ENCODE measurements at regions not wholly inside any gene's neighbourhood (a gene's known extent, or its start where the extent isn't known, plus 50 kb on each side); places are given as distances from the start of the nearest gene placed in this dataset.

GRCh38 chr1:168960595-168960994 is 145.9 kb upstream of the ATP1B1 start:
- Mint-ChIP-seq H3K27ac (no peak overlapping the region), H3K36me3 (ENCODE audit: low read depth) (no peaks in the 10 kb centered on the region), H3K27me3 (ENCODE audit: low read depth) (peaks cover 7% of the 10 kb centered on the region), H3K4me1 (ENCODE audit: low read depth) (no peaks in the 10 kb centered on the region), H3K9me3 (ENCODE audit: insufficient read depth) (no peaks in the 10 kb centered on the region), H3K4me3 (no peak overlapping the region)
- ChIA-PET POLR2A (no interaction called here), CTCF (no interaction called here)
- no peak for DNase-seq
- no peak for ATAC-seq

DNA sequence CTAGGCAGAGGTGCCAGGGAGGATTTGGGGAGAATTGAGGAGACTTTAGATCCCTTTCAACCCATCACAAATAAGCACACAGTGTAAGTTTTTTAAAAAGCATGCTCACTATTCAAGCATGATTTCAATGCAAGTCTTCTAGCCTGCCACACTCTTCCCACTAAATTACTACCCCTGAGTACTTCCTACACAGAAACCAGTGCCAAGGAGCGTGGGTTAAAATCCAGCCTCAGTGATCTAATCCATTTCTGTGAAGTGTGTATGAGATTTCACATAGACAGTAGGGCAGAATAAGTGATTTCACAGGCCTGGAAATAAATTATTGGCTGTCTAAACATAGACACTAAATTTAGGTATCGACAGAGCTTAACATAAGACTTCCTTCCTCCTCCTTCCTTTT is 142.9 kb upstream of the ATP1B1 start:
- Mint-ChIP-seq H3K27ac (no peak overlapping the region), H3K4me1 (ENCODE audit: low read depth) (no peaks in the 10 kb centered on the region), H3K9me3 (ENCODE audit: insufficient read depth) (no peaks in the 10 kb centered on the region), H3K36me3 (ENCODE audit: low read depth) (no peaks in the 10 kb centered on the region), H3K4me3 (no peak overlapping the region), H3K27me3 (ENCODE audit: low read depth) (peaks cover 4% of the 10 kb centered on the region)
- no peak for ATAC-seq
- POLR2A ChIA-PET: no interaction called here
- CTCF ChIA-PET: no interaction called here
- DNase-seq: no peak

- Mint-ChIP-seq H3K36me3 (ENCODE audit: low read depth) (no peaks in the 10 kb centered on the region), H3K4me1 (ENCODE audit: low read depth) (no peaks in the 10 kb centered on the region), H3K4me3 (no peak overlapping the region), H3K9me3 (ENCODE audit: insufficient read depth) (no peaks in the 10 kb centered on the region), H3K27me3 (ENCODE audit: low read depth) (peaks cover 4% of the 10 kb centered on the region), H3K27ac (no peak overlapping the region)
- no peak for ATAC-seq
- ChIA-PET CTCF (no interaction called here), POLR2A (no interaction called here)
- no peak for DNase-seq
Observed at GRCh38 chr1:168964478-168964877, 142.0 kb upstream of the ATP1B1 start.

DNA sequence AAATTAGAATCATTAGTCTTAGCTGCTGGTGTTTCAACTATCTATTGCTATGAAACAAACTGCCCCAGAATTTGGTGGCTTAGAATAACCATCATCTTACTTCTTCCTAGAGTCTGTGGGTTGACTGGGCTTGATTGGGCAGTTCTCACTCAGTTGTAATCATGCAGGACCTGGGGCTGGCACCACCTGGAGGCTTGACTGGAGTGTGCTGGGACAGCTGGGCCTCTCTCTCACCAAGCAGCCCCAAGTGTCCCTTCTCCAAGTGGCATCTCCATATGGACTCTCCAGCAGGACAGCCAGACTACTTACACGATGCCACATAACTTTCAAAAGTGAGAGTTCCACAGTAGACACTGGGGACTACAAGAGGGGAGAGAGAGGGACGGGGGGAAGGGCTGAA is 140.3 kb upstream of the ATP1B1 start:
- Mint-ChIP-seq H3K4me3 (no peak overlapping the region), H3K4me1 (ENCODE audit: low read depth) (no peaks in the 10 kb centered on the region), H3K27me3 (ENCODE audit: low read depth) (peaks cover 4% of the 10 kb centered on the region), H3K36me3 (ENCODE audit: low read depth) (no peaks in the 10 kb centered on the region), H3K27ac (no peak overlapping the region), H3K9me3 (ENCODE audit: insufficient read depth) (no peaks in the 10 kb centered on the region)
- DNase-seq: no peak
- ChIA-PET POLR2A (no interaction called here), CTCF (no interaction called here)
- no peak for ATAC-seq

DNA sequence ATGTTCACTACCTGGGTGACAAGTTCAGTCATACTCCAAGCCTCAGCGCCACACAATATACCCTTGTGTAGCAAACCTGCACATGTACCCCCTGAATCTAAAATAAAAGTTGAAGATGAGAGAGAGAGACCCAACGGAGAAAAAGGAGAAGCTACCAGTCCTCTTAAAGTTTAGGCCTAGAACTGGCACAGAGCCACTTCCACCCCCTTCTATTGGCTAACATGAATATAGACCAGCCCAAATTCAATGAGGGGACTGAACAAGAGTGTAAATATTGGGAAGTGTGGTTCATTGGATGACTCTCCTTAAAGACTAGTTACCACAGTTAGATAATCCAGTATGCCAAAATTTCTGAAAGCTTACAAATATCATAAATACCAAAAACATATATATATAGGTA is 139.9 kb upstream of the ATP1B1 start:
- POLR2A ChIA-PET: no interaction called here
- Mint-ChIP-seq H3K9me3 (ENCODE audit: insufficient read depth) (no peaks in the 10 kb centered on the region), H3K27me3 (ENCODE audit: low read depth) (peaks cover 4% of the 10 kb centered on the region), H3K4me1 (ENCODE audit: low read depth) (no peaks in the 10 kb centered on the region), H3K36me3 (ENCODE audit: low read depth) (no peaks in the 10 kb centered on the region), H3K27ac (no peak overlapping the region), H3K4me3 (no peak overlapping the region)
- no peak for ATAC-seq
- no peak for DNase-seq
- CTCF ChIA-PET: no interaction called here

GRCh38 chr1:168970926-168971659 is 135.4 kb upstream of the ATP1B1 start:
- DNase-seq (no peak), ATAC-seq (no peak)
- Mint-ChIP-seq H3K36me3 (ENCODE audit: low read depth) (no peaks in the 10 kb centered on the region), H3K27me3 (ENCODE audit: low read depth) (peaks cover 4% of the 10 kb centered on the region), H3K9me3 (ENCODE audit: insufficient read depth) (no peaks in the 10 kb centered on the region), H3K27ac (no peak overlapping the region), H3K4me3 (no peak overlapping the region), H3K4me1 (ENCODE audit: low read depth) (no peaks in the 10 kb centered on the region)
- ChIA-PET CTCF (interaction anchor here (1.0 kb wide), 1 partner anchor 10 kb away, joined by 3 read pairs; no protein-coding TSS in a partner anchor), POLR2A (no interaction called here)

- DNase-seq: no peak
- no peak overlapping the region for H3K27ac Mint-ChIP-seq
- no peak overlapping the region for H3K4me3 Mint-ChIP-seq
- no peaks in the 10 kb centered on the region for H3K36me3 Mint-ChIP-seq (ENCODE audit: low read depth)
- no peaks in the 10 kb centered on the region for H3K4me1 Mint-ChIP-seq (ENCODE audit: low read depth)
- no peak for ATAC-seq
- no peaks in the 10 kb centered on the region for H3K9me3 Mint-ChIP-seq (ENCODE audit: insufficient read depth)
- peaks cover 4% of the 10 kb centered on the region for H3K27me3 Mint-ChIP-seq (ENCODE audit: low read depth)
- ChIA-PET CTCF (no interaction called here), POLR2A (no interaction called here)
Observed at GRCh38 chr1:168972225-168972624, 134.3 kb upstream of the ATP1B1 start.

DNA sequence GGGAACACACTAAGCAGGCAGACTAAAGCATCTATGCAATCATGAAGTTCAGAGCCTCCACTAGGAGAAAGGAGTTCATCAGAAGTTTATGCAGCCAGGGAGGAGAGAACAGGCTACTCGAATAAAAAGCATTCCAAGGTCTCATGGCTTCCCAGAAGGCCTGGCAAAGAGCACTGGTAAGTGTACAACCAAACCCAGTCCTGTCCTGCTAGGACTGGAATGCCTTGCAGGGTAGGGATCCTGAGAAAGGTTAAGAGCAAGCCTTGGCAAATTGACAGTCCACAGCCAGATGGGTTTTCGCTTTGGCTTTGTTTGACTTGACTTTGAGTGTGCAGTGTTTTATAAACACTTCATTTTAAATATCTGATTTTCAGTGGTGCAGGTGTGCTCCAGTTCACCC is 133.6 kb upstream of the ATP1B1 start:
- Mint-ChIP-seq H3K36me3 (ENCODE audit: low read depth) (no peaks in the 10 kb centered on the region), H3K27ac (no peak overlapping the region), H3K4me1 (ENCODE audit: low read depth) (no peaks in the 10 kb centered on the region), H3K27me3 (ENCODE audit: low read depth) (peaks cover 4% of the 10 kb centered on the region), H3K4me3 (no peak overlapping the region), H3K9me3 (ENCODE audit: insufficient read depth) (no peaks in the 10 kb centered on the region)
- ChIA-PET CTCF (no interaction called here), POLR2A (no interaction called here)
- DNase-seq (no peak), ATAC-seq (no peak)

GRCh38 chr1:168974117-168974516 is 132.4 kb upstream of the ATP1B1 start:
- H3K27ac Mint-ChIP-seq: no peak overlapping the region
- DNase-seq (no peak), ATAC-seq (no peak)
- no peaks in the 10 kb centered on the region for H3K9me3 Mint-ChIP-seq (ENCODE audit: insufficient read depth)
- H3K36me3 Mint-ChIP-seq (ENCODE audit: low read depth): no peaks in the 10 kb centered on the region
- POLR2A ChIA-PET: no interaction called here
- no peak overlapping the region for H3K4me3 Mint-ChIP-seq
- H3K4me1 Mint-ChIP-seq (ENCODE audit: low read depth): no peaks in the 10 kb centered on the region
- H3K27me3 Mint-ChIP-seq (ENCODE audit: low read depth): no peaks in the 10 kb centered on the region
- CTCF ChIA-PET: no interaction called here

DNA sequence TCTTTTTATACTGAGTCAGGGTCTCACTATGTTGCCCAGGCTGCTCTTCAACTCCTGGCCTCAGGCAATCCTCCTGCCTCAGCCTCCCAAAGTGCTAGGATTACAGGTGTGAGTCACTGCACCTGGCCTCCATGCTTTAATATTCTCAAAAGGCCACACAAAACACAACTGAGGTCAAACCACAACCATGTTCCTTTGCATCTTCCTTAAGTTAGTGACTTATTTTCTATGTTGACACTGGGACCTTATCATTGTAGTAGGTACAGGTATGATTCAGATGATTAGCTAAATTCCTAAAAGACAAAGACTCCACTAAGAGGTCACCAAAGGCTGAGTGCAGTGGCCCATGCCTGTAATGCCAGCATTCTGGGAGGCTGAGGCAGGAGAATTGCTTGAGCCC is 131.9 kb upstream of the ATP1B1 start:
- Mint-ChIP-seq H3K27ac (no peak overlapping the region), H3K36me3 (ENCODE audit: low read depth) (no peaks in the 10 kb centered on the region), H3K9me3 (ENCODE audit: insufficient read depth) (no peaks in the 10 kb centered on the region), H3K4me1 (ENCODE audit: low read depth) (no peaks in the 10 kb centered on the region), H3K4me3 (no peak overlapping the region), H3K27me3 (ENCODE audit: low read depth) (no peaks in the 10 kb centered on the region)
- ChIA-PET CTCF (no interaction called here), POLR2A (no interaction called here)
- ATAC-seq (no peak), DNase-seq (no peak)

GRCh38 chr1:168976267-168976666 is 130.2 kb upstream of the ATP1B1 start:
- POLR2A ChIA-PET: no interaction called here
- peaks cover 2% of the 10 kb centered on the region for H3K27me3 Mint-ChIP-seq (ENCODE audit: low read depth)
- ATAC-seq: no peak
- DNase-seq: no peak
- H3K4me3 Mint-ChIP-seq: no peak overlapping the region
- H3K27ac Mint-ChIP-seq: no peak overlapping the region
- H3K9me3 Mint-ChIP-seq (ENCODE audit: insufficient read depth): no peaks in the 10 kb centered on the region
- no peaks in the 10 kb centered on the region for H3K4me1 Mint-ChIP-seq (ENCODE audit: low read depth)
- no peaks in the 10 kb centered on the region for H3K36me3 Mint-ChIP-seq (ENCODE audit: low read depth)
- CTCF ChIA-PET: no interaction called here

DNA sequence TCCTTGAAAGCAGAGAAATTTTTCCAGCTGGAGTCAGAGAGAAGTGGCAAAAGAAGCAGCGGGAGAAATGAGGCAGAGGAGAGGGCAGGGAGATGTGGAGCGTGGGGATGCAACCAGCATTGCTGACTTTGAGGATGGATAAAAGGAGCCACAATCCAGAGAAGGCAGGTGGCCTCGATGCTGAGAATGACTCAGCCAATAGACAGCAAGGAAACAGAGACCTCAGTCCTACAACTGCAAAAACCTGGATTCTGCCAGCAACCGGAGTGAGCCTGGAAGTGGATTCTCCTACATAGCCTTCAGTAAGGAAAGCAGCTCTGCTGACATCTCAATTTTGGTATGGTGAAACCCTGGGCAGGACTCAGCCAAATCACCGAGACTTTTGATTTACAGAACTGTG is 128.9 kb upstream of the ATP1B1 start:
- ATAC-seq: no peak
- CTCF ChIA-PET: no interaction called here
- no peak for DNase-seq
- Mint-ChIP-seq H3K4me1 (ENCODE audit: low read depth) (no peaks in the 10 kb centered on the region), H3K4me3 (no peak overlapping the region), H3K27me3 (ENCODE audit: low read depth) (peaks cover 2% of the 10 kb centered on the region), H3K27ac (no peak overlapping the region), H3K36me3 (ENCODE audit: low read depth) (no peaks in the 10 kb centered on the region), H3K9me3 (ENCODE audit: insufficient read depth) (no peaks in the 10 kb centered on the region)
- POLR2A ChIA-PET: no interaction called here

- ChIA-PET CTCF (interaction anchor here (0.6 kb wide), 1 partner anchor 369 kb away, joined by 3 read pairs; no protein-coding TSS in a partner anchor), POLR2A (no interaction called here)
- H3K9me3 Mint-ChIP-seq (ENCODE audit: insufficient read depth): no peaks in the 10 kb centered on the region
- H3K27ac Mint-ChIP-seq: no peak overlapping the region
- no peaks in the 10 kb centered on the region for H3K4me1 Mint-ChIP-seq (ENCODE audit: low read depth)
- no peak overlapping the region for H3K4me3 Mint-ChIP-seq
- peaks cover 2% of the 10 kb centered on the region for H3K27me3 Mint-ChIP-seq (ENCODE audit: low read depth)
- no peak for ATAC-seq
- no peak for DNase-seq
- H3K36me3 Mint-ChIP-seq (ENCODE audit: low read depth): no peaks in the 10 kb centered on the region
Observed at GRCh38 chr1:168979276-168979675, 127.2 kb upstream of the ATP1B1 start.
